ENCODE measurements at regions not wholly inside any gene's neighbourhood (a gene's known extent, or its start where the extent isn't known, plus 50 kb on each side); places are given as distances from the start of the nearest gene placed in this dataset.
"Not testable (repeated sequence)": the region's sequence is repeated elsewhere in the genome, so short reads cannot be mapped to it uniquely, and the experiment has no call there.

GRCh38 chr12:47337581-47337980, 257.8 kb upstream of the AMIGO2 start:
- H3K9me3 ChIP-seq (ENCODE audit: control insufficient read depth, low read length): peaks cover 10% of the 10 kb centered on the region

GRCh38 chr12:47333271-47333858, 253.6 kb upstream of the AMIGO2 start:
- not testable (repeated sequence) for H3K9me3 ChIP-seq (ENCODE audit: control insufficient read depth, low read length); H3K9ac ChIP-seq (ENCODE audit: low read length); H3K4me3 ChIP-seq (ENCODE audit: low read length); H3K36me3 ChIP-seq (ENCODE audit: control insufficient read depth, insufficient read depth, low read length, severe bottlenecking); DNase-seq (ENCODE audit: low read depth); H3K27me3 ChIP-seq (replicated peaks; ENCODE audit: control insufficient read depth, insufficient read depth, low read length); H3K4me1 ChIP-seq (ENCODE audit: control insufficient read depth, insufficient read depth, low read length)

More at GRCh38 chr12:47337581-47337980, 257.8 kb upstream of the AMIGO2 start:
- Histone ChIP-seq H3K4me1 (ENCODE audit: control insufficient read depth, insufficient read depth, low read length) (no peaks in the 10 kb centered on the region), H3K27me3 (replicated peaks; ENCODE audit: control insufficient read depth, insufficient read depth, low read length) (peaks cover 10% of the 10 kb centered on the region), H3K4me3 (ENCODE audit: low read length) (no peak overlapping the region), H3K36me3 (ENCODE audit: control insufficient read depth, insufficient read depth, low read length, severe bottlenecking) (no peaks in the 10 kb centered on the region), H3K9ac (ENCODE audit: low read length) (no peak overlapping the region)
- no peak for DNase-seq (ENCODE audit: low read depth)

GRCh38 chr12:47328831-47329545, 249.2 kb upstream of the AMIGO2 start:
- DNase-seq (ENCODE audit: low read depth): peak; percentile 47
- Histone ChIP-seq H3K4me1 (ENCODE audit: control insufficient read depth, insufficient read depth, low read length) (no peaks in the 10 kb centered on the region), H3K9me3 (ENCODE audit: control insufficient read depth, low read length) (no peaks in the 10 kb centered on the region), H3K36me3 (ENCODE audit: control insufficient read depth, insufficient read depth, low read length, severe bottlenecking) (no peaks in the 10 kb centered on the region), H3K9ac (ENCODE audit: low read length) (no peak overlapping the region), H3K4me3 (ENCODE audit: low read length) (no peak overlapping the region), H3K27me3 (replicated peaks; ENCODE audit: control insufficient read depth, insufficient read depth, low read length) (no peaks in the 10 kb centered on the region)

- H3K27me3 ChIP-seq (replicated peaks; ENCODE audit: control insufficient read depth, insufficient read depth, low read length): no peaks in the 10 kb centered on the region
- no peaks in the 10 kb centered on the region for H3K9me3 ChIP-seq (ENCODE audit: control insufficient read depth, low read length)
- H3K4me1 ChIP-seq (ENCODE audit: control insufficient read depth, insufficient read depth, low read length): no peaks in the 10 kb centered on the region
- no peak for DNase-seq (ENCODE audit: low read depth)
- H3K4me3 ChIP-seq (ENCODE audit: low read length): no peak overlapping the region
- H3K36me3 ChIP-seq (ENCODE audit: control insufficient read depth, insufficient read depth, low read length, severe bottlenecking): no peaks in the 10 kb centered on the region
- H3K9ac ChIP-seq (ENCODE audit: low read length): no peak overlapping the region
These were observed 246.4 kb upstream of the AMIGO2 start for GRCh38 chr12:47326190-47326589.

GRCh38 chr12:47323802-47324201, 244.0 kb upstream of the AMIGO2 start:
- Histone ChIP-seq H3K4me3 (ENCODE audit: low read length) (no peak overlapping the region), H3K36me3 (ENCODE audit: control insufficient read depth, insufficient read depth, low read length, severe bottlenecking) (no peaks in the 10 kb centered on the region), H3K4me1 (ENCODE audit: control insufficient read depth, insufficient read depth, low read length) (no peaks in the 10 kb centered on the region), H3K9ac (ENCODE audit: low read length) (no peak overlapping the region), H3K27me3 (replicated peaks; ENCODE audit: control insufficient read depth, insufficient read depth, low read length) (no peaks in the 10 kb centered on the region), H3K9me3 (ENCODE audit: control insufficient read depth, low read length) (no peaks in the 10 kb centered on the region)
- DNase-seq (ENCODE audit: low read depth): no peak

- H3K36me3 ChIP-seq (ENCODE audit: control insufficient read depth, insufficient read depth, low read length, severe bottlenecking): no peaks in the 10 kb centered on the region
- H3K4me1 ChIP-seq (ENCODE audit: control insufficient read depth, insufficient read depth, low read length): no peaks in the 10 kb centered on the region
- no peak overlapping the region for H3K9ac ChIP-seq (ENCODE audit: low read length)
- no peak for DNase-seq (ENCODE audit: low read depth)
- no peak overlapping the region for H3K4me3 ChIP-seq (ENCODE audit: low read length)
- H3K27me3 ChIP-seq (replicated peaks; ENCODE audit: control insufficient read depth, insufficient read depth, low read length): no peaks in the 10 kb centered on the region
- no peaks in the 10 kb centered on the region for H3K9me3 ChIP-seq (ENCODE audit: control insufficient read depth, low read length)
These were observed 241.7 kb upstream of the AMIGO2 start for GRCh38 chr12:47321436-47321835.

- Histone ChIP-seq H3K36me3 (ENCODE audit: control insufficient read depth, insufficient read depth, low read length, severe bottlenecking) (no peaks in the 10 kb centered on the region), H3K4me1 (ENCODE audit: control insufficient read depth, insufficient read depth, low read length) (no peaks in the 10 kb centered on the region), H3K9ac (ENCODE audit: low read length) (no peak overlapping the region), H3K9me3 (ENCODE audit: control insufficient read depth, low read length) (no peaks in the 10 kb centered on the region), H3K4me3 (ENCODE audit: low read length) (no peak overlapping the region), H3K27me3 (replicated peaks; ENCODE audit: control insufficient read depth, insufficient read depth, low read length) (no peaks in the 10 kb centered on the region)
- DNase-seq (ENCODE audit: low read depth): no peak
These were observed 240.0 kb upstream of the AMIGO2 start for GRCh38 chr12:47319746-47320145.

GRCh38 chr12:47318963-47319362, 239.2 kb upstream of the AMIGO2 start:
- Histone ChIP-seq H3K9me3 (ENCODE audit: control insufficient read depth, low read length) (no peaks in the 10 kb centered on the region), H3K27me3 (replicated peaks; ENCODE audit: control insufficient read depth, insufficient read depth, low read length) (no peaks in the 10 kb centered on the region), H3K4me1 (ENCODE audit: control insufficient read depth, insufficient read depth, low read length) (no peaks in the 10 kb centered on the region), H3K4me3 (ENCODE audit: low read length) (no peak overlapping the region), H3K9ac (ENCODE audit: low read length) (no peak overlapping the region), H3K36me3 (ENCODE audit: control insufficient read depth, insufficient read depth, low read length, severe bottlenecking) (no peaks in the 10 kb centered on the region)
- DNase-seq (ENCODE audit: low read depth): no peak

- DNase-seq (ENCODE audit: low read depth): no peak
- Histone ChIP-seq H3K4me1 (ENCODE audit: control insufficient read depth, insufficient read depth, low read length) (no peaks in the 10 kb centered on the region), H3K36me3 (ENCODE audit: control insufficient read depth, insufficient read depth, low read length, severe bottlenecking) (no peaks in the 10 kb centered on the region), H3K9me3 (ENCODE audit: control insufficient read depth, low read length) (no peaks in the 10 kb centered on the region), H3K27me3 (replicated peaks; ENCODE audit: control insufficient read depth, insufficient read depth, low read length) (no peaks in the 10 kb centered on the region), H3K9ac (ENCODE audit: low read length) (no peak overlapping the region), H3K4me3 (ENCODE audit: low read length) (no peak overlapping the region)
These were observed 237.6 kb upstream of the AMIGO2 start for GRCh38 chr12:47317175-47317915.

GRCh38 chr12:47316609-47317049, 236.9 kb upstream of the AMIGO2 start:
- no peaks in the 10 kb centered on the region for H3K27me3 ChIP-seq (replicated peaks; ENCODE audit: control insufficient read depth, insufficient read depth, low read length)
- peak; percentile 48 for DNase-seq (ENCODE audit: low read depth)
- H3K4me1 ChIP-seq (ENCODE audit: control insufficient read depth, insufficient read depth, low read length): no peaks in the 10 kb centered on the region
- no peaks in the 10 kb centered on the region for H3K9me3 ChIP-seq (ENCODE audit: control insufficient read depth, low read length)
- H3K4me3 ChIP-seq (ENCODE audit: low read length): no peak overlapping the region
- no peaks in the 10 kb centered on the region for H3K36me3 ChIP-seq (ENCODE audit: control insufficient read depth, insufficient read depth, low read length, severe bottlenecking)
- H3K9ac ChIP-seq (ENCODE audit: low read length): no peak overlapping the region

GRCh38 chr12:47314996-47315395, 235.2 kb upstream of the AMIGO2 start:
- Histone ChIP-seq H3K36me3 (ENCODE audit: control insufficient read depth, insufficient read depth, low read length, severe bottlenecking) (no peaks in the 10 kb centered on the region), H3K4me1 (ENCODE audit: control insufficient read depth, insufficient read depth, low read length) (no peaks in the 10 kb centered on the region)
- no peak for DNase-seq (ENCODE audit: low read depth)

More at GRCh38 chr12:47314996-47315395, 235.2 kb upstream of the AMIGO2 start:
- Histone ChIP-seq H3K9ac (ENCODE audit: low read length) (no peak overlapping the region), H3K27me3 (replicated peaks; ENCODE audit: control insufficient read depth, insufficient read depth, low read length) (no peaks in the 10 kb centered on the region), H3K9me3 (ENCODE audit: control insufficient read depth, low read length) (peaks cover 11% of the 10 kb centered on the region), H3K4me3 (ENCODE audit: low read length) (no peak overlapping the region)
